ENCODE measurements at regions not wholly inside any gene's neighbourhood (a gene's known extent, or its start where the extent isn't known, plus 50 kb on each side); places are given as distances from the start of the nearest gene placed in this dataset.

DNA sequence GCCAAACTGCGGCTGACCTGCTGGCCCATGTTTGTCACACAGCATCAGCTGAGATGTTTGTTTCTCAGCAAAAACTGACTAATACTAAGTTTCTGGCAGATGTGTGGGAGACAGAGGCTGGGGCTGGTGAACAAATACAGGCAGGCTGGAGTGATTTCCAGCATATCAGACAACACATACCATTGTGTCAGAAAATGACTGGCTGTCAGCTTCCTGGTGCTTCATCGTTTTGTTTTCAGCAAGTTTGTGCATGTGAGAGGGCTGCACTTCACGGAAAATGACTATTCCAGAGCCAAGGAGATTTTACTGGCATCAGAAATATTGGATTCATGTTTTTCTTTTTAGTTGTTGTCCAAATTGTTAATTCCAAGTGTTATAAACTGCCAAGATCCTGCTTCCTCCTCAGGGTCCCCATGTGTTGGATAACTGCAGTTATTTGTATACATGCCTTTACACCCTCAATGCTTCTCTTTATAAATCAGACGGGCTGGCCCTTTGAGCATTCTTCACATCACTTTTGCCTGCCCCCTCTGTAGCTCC lies 145.7 kb downstream of the GALC start:
- H3K9me3 ChIP-seq (ENCODE audit: control insufficient read depth, low read length) = no peaks in the 10 kb centered on the region
- H3K4me3 ChIP-seq (ENCODE audit: low read length) = no peak overlapping the region
- Mint-ChIP-seq H3K36me3 (ENCODE audit: low read depth) (peaks cover 2% of the 10 kb centered on the region), H3K27ac (no peak overlapping the region), H3K9me3 (peaks cover 2% of the 10 kb centered on the region), H3K27me3 (ENCODE audit: insufficient read depth) (no peaks in the 10 kb centered on the region), H3K4me3 (no peak overlapping the region), H3K4me1 (peaks cover 5% of the 10 kb centered on the region)
- no peak overlapping the region for H3K27ac ChIP-seq (ENCODE audit: low read depth, low read length)
- DNase-seq = no peak
- no peaks in the 10 kb centered on the region for H3K4me1 ChIP-seq (ENCODE audit: control insufficient read depth, insufficient read depth, low read length)
- no peaks in the 10 kb centered on the region for H3K36me3 ChIP-seq (ENCODE audit: control insufficient read depth, insufficient read depth, low read length)
- no peak for TF ChIP-seq CTCF (conservative IDR thresholded peaks at IDR 0.05)
- 92 to 98% methylated on average over 4 of the region's 4 CpGs for WGBS, 2 experiments (ENCODE audit: insufficient coverage in 1 of 2, insufficient read length in 1 of 2)
- no peak overlapping the region for H3K9ac ChIP-seq (ENCODE audit: extremely low read depth, low read length, poor library complexity, severe bottlenecking)
- no peaks in the 10 kb centered on the region for H3K27me3 ChIP-seq (ENCODE audit: control insufficient read depth, insufficient read depth, low read length, poor library complexity, severe bottlenecking)

GRCh38 chr14:87840906-87841305 lies 152.1 kb downstream of the GALC start:
- no peak overlapping the region for H3K4me3 Mint-ChIP-seq
- no peaks in the 10 kb centered on the region for H3K9me3 Mint-ChIP-seq
- no peak for TF ChIP-seq CTCF (conservative IDR thresholded peaks at IDR 0.05)
- peaks cover 3% of the 10 kb centered on the region for H3K4me1 Mint-ChIP-seq
- Histone ChIP-seq H3K4me3 (ENCODE audit: low read length) (no peak overlapping the region), H3K9me3 (ENCODE audit: control insufficient read depth, low read length) (no peaks in the 10 kb centered on the region), H3K4me1 (ENCODE audit: control insufficient read depth, insufficient read depth, low read length) (no peaks in the 10 kb centered on the region), H3K27me3 (ENCODE audit: control insufficient read depth, insufficient read depth, low read length, poor library complexity, severe bottlenecking) (no peaks in the 10 kb centered on the region), H3K9ac (ENCODE audit: extremely low read depth, low read length, poor library complexity, severe bottlenecking) (no peak overlapping the region), H3K27ac (ENCODE audit: low read depth, low read length) (no peak overlapping the region), H3K36me3 (ENCODE audit: control insufficient read depth, insufficient read depth, low read length) (no peaks in the 10 kb centered on the region)
- DNase-seq = no peak
- 89% methylated on average over 2 of the region's 2 CpGs; no CpG with 5 or more reads in 1 of the 2 experiments for WGBS, 2 experiments (ENCODE audit: insufficient coverage in 1 of 2, insufficient read length in 1 of 2)
- H3K27me3 Mint-ChIP-seq (ENCODE audit: insufficient read depth) = no peaks in the 10 kb centered on the region
- no peaks in the 10 kb centered on the region for H3K36me3 Mint-ChIP-seq (ENCODE audit: low read depth)
- no peak overlapping the region for H3K27ac Mint-ChIP-seq

DNA sequence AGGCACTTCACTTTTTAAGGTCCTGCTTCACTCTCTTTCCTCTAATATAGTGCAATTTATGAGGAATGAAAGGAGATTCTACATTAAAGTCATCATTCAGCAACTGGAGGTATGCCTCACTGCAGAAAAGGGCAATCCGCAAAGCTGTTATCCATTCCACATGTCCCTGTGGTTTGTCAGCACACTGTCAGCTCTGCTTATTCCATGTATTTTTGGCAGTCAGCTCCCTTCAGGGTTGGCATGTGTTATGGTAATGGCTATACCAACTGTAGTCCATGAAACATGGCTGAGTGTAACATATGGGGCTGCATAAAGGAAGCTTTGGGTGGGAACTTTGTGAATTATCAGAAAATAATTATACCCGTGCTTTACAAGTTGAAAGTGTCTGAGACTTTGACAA lies 154.1 kb downstream of the GALC start:
- TF ChIP-seq CTCF (conservative IDR thresholded peaks at IDR 0.05) = no peak
- peaks cover 2% of the 10 kb centered on the region for H3K4me1 Mint-ChIP-seq
- WGBS, 2 experiments (ENCODE audit: insufficient coverage in 1 of 2, insufficient read length in 1 of 2) = 98 to 100% methylated on average over 1 to 2 of the region's 2 CpGs
- no peaks in the 10 kb centered on the region for H3K9me3 Mint-ChIP-seq
- H3K27ac Mint-ChIP-seq = no peak overlapping the region
- no peaks in the 10 kb centered on the region for H3K36me3 ChIP-seq (ENCODE audit: control insufficient read depth, insufficient read depth, low read length)
- no peak overlapping the region for H3K9ac ChIP-seq (ENCODE audit: extremely low read depth, low read length, poor library complexity, severe bottlenecking)
- no peak for DNase-seq
- no peaks in the 10 kb centered on the region for H3K9me3 ChIP-seq (ENCODE audit: control insufficient read depth, low read length)
- H3K4me3 ChIP-seq (ENCODE audit: low read length) = no peak overlapping the region
- H3K36me3 Mint-ChIP-seq (ENCODE audit: low read depth) = no peaks in the 10 kb centered on the region
- no peak overlapping the region for H3K4me3 Mint-ChIP-seq
- no peak overlapping the region for H3K27ac ChIP-seq (ENCODE audit: low read depth, low read length)
- no peaks in the 10 kb centered on the region for H3K27me3 ChIP-seq (ENCODE audit: control insufficient read depth, insufficient read depth, low read length, poor library complexity, severe bottlenecking)
- no peaks in the 10 kb centered on the region for H3K27me3 Mint-ChIP-seq (ENCODE audit: insufficient read depth)
- no peaks in the 10 kb centered on the region for H3K4me1 ChIP-seq (ENCODE audit: control insufficient read depth, insufficient read depth, low read length)

All from endodermal cell (in vitro differentiated cells).